ENCODE measurements at regions not wholly inside any gene's neighbourhood (a gene's known extent, or its start where the extent isn't known, plus 50 kb on each side); places are given as distances from the start of the nearest gene placed in this dataset.

- TF ChIP-seq GATA3 (IDR thresholded peaks at IDR 0.05; ENCODE audit: low read depth, low read length) (no peak), GATA2 (IDR thresholded peaks at IDR 0.05; ENCODE audit: low read depth, low read length) (no peak)
Measured at GRCh38 chr3:139293665-139294023, 50.2 kb upstream of the MRPS22 start.

All from SH-SY5Y (cell line).